22Rv1 (cell line): ENCODE measurements at regions not wholly inside any gene's neighbourhood (a gene's known extent, or its start where the extent isn't known, plus 50 kb on each side); places are given as distances from the start of the nearest gene placed in this dataset.

ENCODE experiments used
- H3K27ac ChIP-seq: fragments of 450-650 bp; 2 replicates; pipeline ENCODE4 v1.5.1; 2017
- ZFX ChIP-seq: fragments of 450-650 bp; IDR thresholded peaks from 2 replicates; pipeline ENCODE4 v1.6.1; 2017; ENCODE audit warnings: antibody characterized with exemption, borderline replicate concordance
- TF ChIP-seq, protein P1 (sequence below): fragments of 450-650 bp; IDR thresholded peaks from 2 replicates; pipeline ENCODE4 v1.5.1; 2017; ENCODE audit warnings: mild to moderate bottlenecking

DNA sequence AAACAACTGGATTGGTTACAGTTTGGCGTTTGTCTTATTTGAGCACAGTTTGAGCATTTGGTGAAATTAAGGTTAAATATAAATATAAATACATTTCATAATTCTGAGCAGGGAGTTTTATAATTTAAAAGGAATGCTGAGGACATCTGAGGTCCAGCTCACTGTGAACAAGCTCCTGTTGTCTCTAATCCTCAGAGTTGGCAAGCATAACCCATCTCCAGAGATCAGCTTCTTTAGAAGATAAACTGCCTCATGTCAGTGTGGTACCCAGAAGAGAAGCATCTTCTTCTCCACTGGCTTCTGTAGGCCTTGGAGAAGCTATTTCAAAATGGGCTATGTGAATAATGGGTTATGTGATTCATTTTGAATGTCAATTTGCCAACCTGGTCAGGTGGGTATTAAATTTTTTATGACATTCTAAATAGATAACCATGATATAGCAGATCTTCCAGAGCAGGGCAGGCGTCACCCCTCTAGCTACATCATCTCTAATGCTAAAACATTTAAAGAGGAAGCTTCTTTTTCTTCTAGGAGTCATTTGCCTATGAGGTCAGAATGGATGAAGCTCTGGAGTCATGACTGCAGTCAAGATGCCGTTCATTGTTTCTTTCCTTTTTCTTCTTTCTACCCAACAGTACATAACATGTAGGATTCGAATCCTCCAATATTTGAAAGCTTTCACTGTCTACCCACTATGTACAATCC, 324.0 kb downstream of the RNF144A start:
- TF ChIP-seq, protein P1, sequence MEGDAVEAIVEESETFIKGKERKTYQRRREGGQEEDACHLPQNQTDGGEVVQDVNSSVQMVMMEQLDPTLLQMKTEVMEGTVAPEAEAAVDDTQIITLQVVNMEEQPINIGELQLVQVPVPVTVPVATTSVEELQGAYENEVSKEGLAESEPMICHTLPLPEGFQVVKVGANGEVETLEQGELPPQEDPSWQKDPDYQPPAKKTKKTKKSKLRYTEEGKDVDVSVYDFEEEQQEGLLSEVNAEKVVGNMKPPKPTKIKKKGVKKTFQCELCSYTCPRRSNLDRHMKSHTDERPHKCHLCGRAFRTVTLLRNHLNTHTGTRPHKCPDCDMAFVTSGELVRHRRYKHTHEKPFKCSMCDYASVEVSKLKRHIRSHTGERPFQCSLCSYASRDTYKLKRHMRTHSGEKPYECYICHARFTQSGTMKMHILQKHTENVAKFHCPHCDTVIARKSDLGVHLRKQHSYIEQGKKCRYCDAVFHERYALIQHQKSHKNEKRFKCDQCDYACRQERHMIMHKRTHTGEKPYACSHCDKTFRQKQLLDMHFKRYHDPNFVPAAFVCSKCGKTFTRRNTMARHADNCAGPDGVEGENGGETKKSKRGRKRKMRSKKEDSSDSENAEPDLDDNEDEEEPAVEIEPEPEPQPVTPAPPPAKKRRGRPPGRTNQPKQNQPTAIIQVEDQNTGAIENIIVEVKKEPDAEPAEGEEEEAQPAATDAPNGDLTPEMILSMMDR, result no peak
- no peak for TF ChIP-seq ZFX
- H3K27ac ChIP-seq, result no peak overlapping the region

DNA sequence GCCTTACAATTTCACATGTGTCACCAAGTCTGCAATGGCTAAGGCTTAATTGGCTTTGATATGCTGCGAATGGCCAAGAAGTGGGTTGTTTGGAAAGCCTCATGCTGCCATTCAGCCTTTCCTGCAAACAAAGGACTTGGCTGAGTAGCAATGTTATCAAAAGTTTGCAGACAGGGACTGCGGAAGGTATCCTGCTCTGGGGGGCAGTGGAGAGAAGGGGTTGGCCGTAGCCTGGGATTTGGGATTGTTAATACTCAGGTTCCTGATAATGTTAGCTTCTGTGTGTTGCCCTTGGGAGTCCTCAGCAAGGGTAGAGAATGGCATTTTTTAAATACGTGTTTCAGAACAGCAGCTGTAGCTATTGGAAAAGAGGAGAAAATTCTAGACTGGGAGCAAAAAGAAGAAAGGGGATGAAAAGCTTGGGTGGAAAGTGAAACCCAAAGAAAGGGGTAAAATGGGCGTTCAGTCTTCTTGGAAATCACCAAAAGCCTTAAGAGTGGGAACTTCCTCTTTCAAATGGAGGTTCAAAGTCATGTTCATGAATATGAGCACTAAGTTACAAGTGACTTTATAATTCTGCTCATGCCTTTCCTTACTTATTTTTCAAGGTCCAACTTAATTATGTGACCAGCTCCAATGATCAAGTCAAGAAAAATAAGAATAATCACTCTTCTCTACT, 325.1 kb downstream of the RNF144A start:
- TF ChIP-seq, protein P1, result no peak
- no peak for TF ChIP-seq ZFX
- H3K27ac ChIP-seq, result no peak overlapping the region

DNA sequence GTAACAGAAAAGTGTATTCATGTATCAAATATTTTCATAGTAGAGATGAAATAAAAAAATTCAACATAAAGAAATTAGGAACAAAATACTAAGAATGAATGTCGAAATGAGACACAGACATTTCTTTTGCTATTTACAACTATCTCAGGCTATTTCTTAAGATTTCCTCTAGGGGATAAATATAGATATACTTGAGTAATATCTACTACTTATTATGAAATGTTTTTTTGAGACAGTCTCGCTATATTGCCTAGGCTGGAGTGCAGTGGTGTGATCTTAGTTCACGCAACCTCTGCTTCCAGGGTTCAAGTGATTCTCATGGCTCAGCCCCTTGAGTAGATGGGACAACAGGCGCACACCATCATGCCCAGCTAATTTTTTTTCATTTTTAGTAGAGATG, 326.1 kb downstream of the RNF144A start:
- TF ChIP-seq, protein P1, result no peak
- no peak for TF ChIP-seq ZFX
- no peak overlapping the region for H3K27ac ChIP-seq

DNA sequence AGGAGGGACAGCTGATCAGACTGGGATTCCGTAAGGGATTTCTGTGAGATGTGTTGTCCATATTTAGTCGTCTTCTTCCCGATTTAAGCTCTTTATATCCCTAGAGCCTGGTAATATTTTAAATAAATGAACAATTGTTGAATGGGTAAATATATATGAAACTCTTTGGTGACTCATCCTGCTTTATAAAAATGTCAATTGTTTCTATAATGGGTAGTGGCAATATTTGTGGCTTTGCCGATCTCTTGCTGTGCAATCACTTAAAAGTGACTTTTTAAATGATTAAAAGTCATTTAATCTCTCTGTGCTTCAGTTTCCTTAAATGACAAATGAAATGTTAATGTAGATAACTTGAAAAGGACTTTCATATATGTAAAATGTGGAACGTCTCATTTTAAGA, 339.2 kb downstream of the RNF144A start:
- H3K27ac ChIP-seq, result no peak overlapping the region
- TF ChIP-seq ZFX, result no peak
- TF ChIP-seq, protein P1, result no peak

DNA sequence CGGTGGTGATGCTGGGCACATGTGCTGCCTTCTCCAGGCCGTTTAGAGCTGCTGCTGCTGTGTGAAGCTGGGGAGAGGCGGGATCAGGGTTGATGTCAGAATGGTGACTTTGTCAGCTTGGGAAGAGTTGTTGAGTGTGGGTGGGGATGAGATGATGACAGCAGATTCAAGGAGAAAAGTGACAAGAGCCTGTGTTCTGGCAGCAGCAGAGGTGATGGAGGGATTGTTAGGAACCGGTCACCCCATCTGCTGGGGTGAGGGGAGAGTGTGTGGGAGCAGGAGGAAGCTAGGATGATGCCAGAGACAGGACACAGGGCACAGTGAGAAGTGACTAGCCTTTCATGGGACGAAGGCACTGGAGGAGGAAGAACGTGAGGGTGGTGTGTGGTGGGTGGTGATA, 345.5 kb downstream of the RNF144A start:
- no peak for TF ChIP-seq ZFX
- TF ChIP-seq, protein P1, result no peak

DNA sequence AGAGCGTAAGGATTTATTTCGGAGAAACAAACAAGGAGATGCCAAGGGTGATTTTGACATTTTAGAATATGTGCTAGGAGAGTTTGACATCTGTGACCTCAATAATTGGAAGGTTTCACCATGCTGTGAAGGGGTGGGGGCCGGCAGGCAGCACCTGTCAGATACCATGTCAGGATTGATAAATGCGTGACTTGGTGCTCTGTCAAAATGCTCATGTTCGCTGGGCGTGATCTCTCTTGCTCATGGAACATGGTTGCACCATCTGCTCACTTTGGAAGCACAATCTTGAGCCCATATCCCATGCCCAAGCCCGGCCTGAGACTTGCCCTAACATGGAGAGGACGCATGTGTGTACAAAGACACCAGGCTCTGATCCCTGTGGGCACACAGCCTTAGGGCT, 347.6 kb downstream of the RNF144A start:
- H3K27ac ChIP-seq, result no peak overlapping the region
- TF ChIP-seq, protein P1, result no peak
- TF ChIP-seq ZFX, result no peak

More for the DNA sequence above, 345.5 kb downstream of the RNF144A start:
- H3K27ac ChIP-seq, result no peak overlapping the region

DNA sequence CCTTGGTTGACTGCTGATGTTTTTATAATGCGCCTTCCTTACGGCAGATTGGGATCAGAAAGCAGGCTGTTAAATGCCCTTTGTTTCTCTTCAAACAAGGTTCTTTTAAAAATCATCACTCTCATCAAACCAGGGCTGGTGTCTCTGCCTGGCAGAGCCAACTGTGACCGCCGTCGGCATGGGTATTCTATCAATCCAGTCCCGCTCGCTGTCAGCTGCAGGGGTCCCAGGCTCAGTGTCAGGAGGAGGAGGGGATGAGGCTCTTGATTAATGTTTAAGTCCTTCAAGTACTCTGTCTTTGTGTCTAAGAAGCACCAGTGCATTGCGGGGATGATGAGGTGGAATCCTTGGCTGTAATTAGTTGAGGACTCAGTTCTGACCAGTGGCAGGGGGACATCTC, 348.1 kb downstream of the RNF144A start:
- H3K27ac ChIP-seq, result no peak overlapping the region
- TF ChIP-seq, protein P1, result no peak
- TF ChIP-seq ZFX, result no peak
